ENCODE measurements at regions not wholly inside any gene's neighbourhood (a gene's known extent, or its start where the extent isn't known, plus 50 kb on each side); places are given as distances from the start of the nearest gene placed in this dataset.

- intact Hi-C loops (cut with micrococcal nuclease; ENCODE audit: unreplicated experiment), result loop anchor here (5.0 kb wide), 1 partner anchor 534 kb away; no protein-coding TSS in a partner anchor
- Mint-ChIP-seq H3K9me3 (ENCODE audit: unreplicated experiment) (no peaks in the 10 kb centered on the region), H3K4me3 (ENCODE audit: unreplicated experiment) (no peak overlapping the region), H3K27ac (ENCODE audit: unreplicated experiment) (peak overlapping the region; percentile 68), H3K36me3 (ENCODE audit: insufficient read depth, unreplicated experiment) (no peaks in the 10 kb centered on the region), H3K4me1 (ENCODE audit: low read depth, unreplicated experiment) (peaks cover 62% of the 10 kb centered on the region), H3K27me3 (ENCODE audit: insufficient read depth, unreplicated experiment) (no peaks in the 10 kb centered on the region)
- Histone ChIP-seq H3K27me3 (replicated peaks; ENCODE audit: control insufficient read depth, insufficient read depth, low read length) (no peaks in the 10 kb centered on the region), H3K4me3 (ENCODE audit: low read depth, low read length) (no peak overlapping the region), H3K9me3 (no peaks in the 10 kb centered on the region), H3K4me1 (peaks cover 74% of the 10 kb centered on the region), H3K36me3 (ENCODE audit: control insufficient read depth, insufficient read depth, low read length) (no peaks in the 10 kb centered on the region)
- DNase-seq, result no peak
- no peak for TF ChIP-seq CTCF (IDR thresholded peaks at IDR 0.05; ENCODE audit: insufficient read depth in 1 of 2, low read depth in 1 of 2, low read length in 1 of 2, severe bottlenecking in 1 of 2, unreplicated experiment in 1 of 2)
- CTCF ChIA-PET, result interaction anchor here (0.7 to 1.2 kb wide), 2 partner anchors 8 to 140 kb away, joined by 3 to 4 read pairs; no protein-coding TSS in a partner anchor
- no TSS peak for BruUV-seq (replicated peaks)
- POLR2A ChIA-PET, result interaction anchor here (0.5 kb wide), 1 partner anchor 1296 kb away, joined by 4 read pairs; no protein-coding TSS in a partner anchor
Measured at GRCh38 chr10:121078036-121078435, 226.9 kb downstream of the WDR11 start.

GRCh38 chr10:121078672-121079102, 227.5 kb downstream of the WDR11 start:
- CTCF ChIA-PET, result interaction anchor here (0.7 to 1.2 kb wide), 2 partner anchors 8 to 140 kb away, joined by 3 to 4 read pairs; no protein-coding TSS in a partner anchor
- Mint-ChIP-seq H3K9me3 (ENCODE audit: unreplicated experiment) (no peaks in the 10 kb centered on the region), H3K4me1 (ENCODE audit: low read depth, unreplicated experiment) (peaks cover 62% of the 10 kb centered on the region), H3K4me3 (ENCODE audit: unreplicated experiment) (peak overlapping the region; percentile 5), H3K36me3 (ENCODE audit: insufficient read depth, unreplicated experiment) (no peaks in the 10 kb centered on the region), H3K27ac (ENCODE audit: unreplicated experiment) (peak overlapping the region; percentile 68), H3K27me3 (ENCODE audit: insufficient read depth, unreplicated experiment) (no peaks in the 10 kb centered on the region)
- POLR2A ChIA-PET, result no interaction called here
- DNase-seq, result peak; percentile 35 to 67
- H3K27me3 ChIP-seq (replicated peaks; ENCODE audit: control insufficient read depth, insufficient read depth, low read length), result no peaks in the 10 kb centered on the region
- intact Hi-C loops (cut with micrococcal nuclease; ENCODE audit: unreplicated experiment), result loop anchor here (5.0 kb wide), 1 partner anchor 534 kb away; no protein-coding TSS in a partner anchor
- no peaks in the 10 kb centered on the region for H3K36me3 ChIP-seq (ENCODE audit: control insufficient read depth, insufficient read depth, low read length)
- no peaks in the 10 kb centered on the region for H3K9me3 ChIP-seq
- peaks cover 79% of the 10 kb centered on the region for H3K4me1 ChIP-seq
- no peak overlapping the region for H3K4me3 ChIP-seq (ENCODE audit: low read depth, low read length)
- no peak for TF ChIP-seq CTCF (IDR thresholded peaks at IDR 0.05; ENCODE audit: insufficient read depth in 1 of 2, low read depth in 1 of 2, low read length in 1 of 2, severe bottlenecking in 1 of 2, unreplicated experiment in 1 of 2)
- no TSS peak for BruUV-seq (replicated peaks)

- ChIA-PET CTCF (no interaction called here), POLR2A (interaction anchor here (0.5 kb wide), 1 partner anchor 528 kb away, joined by 3 read pairs; no protein-coding TSS in a partner anchor)
- no peak for DNase-seq
- no peaks in the 10 kb centered on the region for H3K9me3 ChIP-seq
- H3K4me3 Mint-ChIP-seq (ENCODE audit: unreplicated experiment), result peak overlapping the region; percentile 5
- H3K4me1 ChIP-seq, result peaks cover 84% of the 10 kb centered on the region
- no peaks in the 10 kb centered on the region for H3K36me3 Mint-ChIP-seq (ENCODE audit: insufficient read depth, unreplicated experiment)
- H3K27ac Mint-ChIP-seq (ENCODE audit: unreplicated experiment), result peak overlapping the region; percentile 68
- intact Hi-C loops (cut with micrococcal nuclease; ENCODE audit: unreplicated experiment), result loop anchor here (5.0 kb wide), 1 partner anchor 533 kb away; no protein-coding TSS in a partner anchor
- peaks cover 62% of the 10 kb centered on the region for H3K4me1 Mint-ChIP-seq (ENCODE audit: low read depth, unreplicated experiment)
- H3K27me3 Mint-ChIP-seq (ENCODE audit: insufficient read depth, unreplicated experiment), result no peaks in the 10 kb centered on the region
- H3K9me3 Mint-ChIP-seq (ENCODE audit: unreplicated experiment), result no peaks in the 10 kb centered on the region
- no peak overlapping the region for H3K4me3 ChIP-seq (ENCODE audit: low read depth, low read length)
- H3K27me3 ChIP-seq (replicated peaks; ENCODE audit: control insufficient read depth, insufficient read depth, low read length), result no peaks in the 10 kb centered on the region
- no TSS peak for BruUV-seq (replicated peaks)
- H3K36me3 ChIP-seq (ENCODE audit: control insufficient read depth, insufficient read depth, low read length), result no peaks in the 10 kb centered on the region
- no peak for TF ChIP-seq CTCF (IDR thresholded peaks at IDR 0.05; ENCODE audit: insufficient read depth in 1 of 2, low read depth in 1 of 2, low read length in 1 of 2, severe bottlenecking in 1 of 2, unreplicated experiment in 1 of 2)
Measured at GRCh38 chr10:121079226-121079625, 228.1 kb downstream of the WDR11 start.
